HG03439 (cell line): ENCODE measurements at regions not wholly inside any gene's neighbourhood (a gene's known extent, or its start where the extent isn't known, plus 50 kb on each side); places are given as distances from the start of the nearest gene placed in this dataset.
"Not testable (repeated sequence)": the region's sequence is repeated elsewhere in the genome, so short reads cannot be mapped to it uniquely, and the experiment has no call there.

ENCODE experiments used
- ATAC-seq: cut with Tn5 transposase; IDR thresholded peaks from one replicate; pipeline ENCODE4 v1.9.1; 2021; ENCODE audit warnings: mild to moderate bottlenecking, moderate library complexity; ENCODE audit not compliant: unreplicated experiment

- no peak for ATAC-seq
These were observed 186.0 kb upstream of the SOX6 start for GRCh38 chr11:16542353-16542752.

GRCh38 chr11:16536513-16536912, 180.2 kb upstream of the SOX6 start:
- ATAC-seq = no peak

- no peak for ATAC-seq
These were observed 172.3 kb upstream of the SOX6 start for GRCh38 chr11:16528639-16529038.

- ATAC-seq = no peak
These were observed 171.3 kb upstream of the SOX6 start for GRCh38 chr11:16527525-16528246.

- ATAC-seq = no peak
These were observed 170.6 kb upstream of the SOX6 start for GRCh38 chr11:16526947-16527346.

- not testable (repeated sequence) for ATAC-seq
These were observed 164.4 kb upstream of the SOX6 start for GRCh38 chr11:16520713-16521112.

GRCh38 chr11:16512899-16513241, 156.5 kb upstream of the SOX6 start:
- peak; percentile 71 for ATAC-seq

- no peak for ATAC-seq
These were observed 156.0 kb upstream of the SOX6 start for GRCh38 chr11:16512198-16512898.

GRCh38 chr11:16511116-16512114, 155.1 kb upstream of the SOX6 start:
- ATAC-seq = no peak

GRCh38 chr11:16505481-16505880, 149.1 kb upstream of the SOX6 start:
- ATAC-seq = no peak

- not testable (repeated sequence) for ATAC-seq
These were observed 147.5 kb upstream of the SOX6 start for GRCh38 chr11:16503891-16504290.

GRCh38 chr11:16494918-16495691, 138.8 kb upstream of the SOX6 start:
- ATAC-seq = no peak

- ATAC-seq = no peak
These were observed 128.1 kb upstream of the SOX6 start for GRCh38 chr11:16484434-16484833.

GRCh38 chr11:16474659-16475058, 118.3 kb upstream of the SOX6 start:
- ATAC-seq = no peak

GRCh38 chr11:16469968-16470367, 113.6 kb upstream of the SOX6 start:
- ATAC-seq = no peak

GRCh38 chr11:16468735-16469453, 112.5 kb upstream of the SOX6 start:
- no peak for ATAC-seq

GRCh38 chr11:16460508-16460907, 104.2 kb upstream of the SOX6 start:
- no peak for ATAC-seq

GRCh38 chr11:16456366-16456765, 100.0 kb upstream of the SOX6 start:
- no peak for ATAC-seq

GRCh38 chr11:16454289-16454863, 98.0 kb upstream of the SOX6 start:
- ATAC-seq = no peak
